HepG2 (cell line): ENCODE measurements at regions not wholly inside any gene's neighbourhood (a gene's known extent, or its start where the extent isn't known, plus 50 kb on each side); places are given as distances from the start of the nearest gene placed in this dataset.
A peak's percentile ranks its signal among the peaks of the same experiment; 100 is the strongest.

Source experiments
- ARID5B ChIP-seq: IDR thresholded peaks from 2 replicates; pipeline ENCODE4 v1.4.0; 2020; ENCODE audit warnings: mild to moderate bottlenecking, missing genetic modification reagents
- BHLHE40 ChIP-seq: IDR thresholded peaks from 2 replicates; pipeline ENCODE4 v1.6.1; 2011; ENCODE audit warnings: low read length, improper control_type of control experiment
- CAMTA2 ChIP-seq: sonication (generic); formaldehyde crosslinking; IDR thresholded peaks from 2 replicates; pipeline ENCODE4 v1.4.0; 2020; ENCODE audit warnings: mild to moderate bottlenecking, missing genetic modification reagents, borderline replicate concordance
- KDM2A ChIP-seq: sonication (generic); formaldehyde crosslinking; IDR thresholded peaks from 2 replicates; pipeline ENCODE4 v1.4.0; 2020; ENCODE audit warnings: low read depth, missing genetic modification reagents, borderline replicate concordance
- RARA ChIP-seq: IDR thresholded peaks from 2 replicates; pipeline ENCODE4 v1.6.1; 2016; ENCODE audit warnings: missing genetic modification reagents, missing compliant biosample characterization
- SNAI1 ChIP-seq: sonication (generic); formaldehyde crosslinking; IDR thresholded peaks from 2 replicates; pipeline ENCODE4 v1.5.0; 2020; ENCODE audit warnings: mild to moderate bottlenecking, missing genetic modification reagents, borderline replicate concordance
- SOX13 ChIP-seq, 3 experiments: fragments of 450-650 bp in 1 of 3; sonication (generic) in 1 of 3; formaldehyde crosslinking in 1 of 3; IDR thresholded peaks in 2 of 3; conservative IDR thresholded peaks in 1 of 3; 2 replicates each; pipeline versions ENCODE4 v1.5.0 to v1.6.1; 2016 to 2020; ENCODE audit warnings: antibody characterized with exemption in 1 of 3, mild to moderate bottlenecking in 1 of 3, missing compliant biosample characterization in 1 of 3, missing genetic modification reagents in 1 of 3, moderate library complexity in 1 of 3
- ZNF260 ChIP-seq: sonication (generic); formaldehyde crosslinking; IDR thresholded peaks from 2 replicates; pipeline ENCODE4 v1.4.0; 2020; ENCODE audit warnings: missing genetic modification reagents, low read depth, mild to moderate bottlenecking, borderline replicate concordance
- ZNF343 ChIP-seq: sonication (generic); formaldehyde crosslinking; IDR thresholded peaks from 2 replicates; pipeline ENCODE4 v1.4.0; 2020; ENCODE audit warnings: mild to moderate bottlenecking, missing genetic modification reagents
- ZNF460 ChIP-seq: sonication (generic); formaldehyde crosslinking; IDR thresholded peaks from 2 replicates; pipeline ENCODE4 v1.5.1; 2020; ENCODE audit warnings: missing genetic modification reagents, mild to moderate bottlenecking, borderline replicate concordance
- ZNF644 ChIP-seq: IDR thresholded peaks from 2 replicates; pipeline ENCODE4 v1.6.1; 2016; ENCODE audit warnings: low read depth
- ZNF770 ChIP-seq: sonication (generic); formaldehyde crosslinking; IDR thresholded peaks from 2 replicates; pipeline ENCODE4 v1.5.0; 2020; ENCODE audit warnings: mild to moderate bottlenecking, missing genetic modification reagents

GRCh38 chr3:187831125-187832051 is 86.1 kb upstream of the BCL6 start (continued):
- no peak for TF ChIP-seq ZNF770 (CRISPR knock-in tag)
- 0 out of 2 replicates have a peak, but pooled peaks have one; percentile 29 for TF ChIP-seq RARA (CRISPR knock-in tag)
- 0 out of 2 replicates have a peak, but pooled peaks have one; percentile 12 for TF ChIP-seq BHLHE40
- TF ChIP-seq ZNF460: no peak
- no peak for TF ChIP-seq SNAI1 (CRISPR knock-in tag)
- TF ChIP-seq ZNF644 (CRISPR knock-in tag): no peak
- no peak for TF ChIP-seq KDM2A
- no peak for TF ChIP-seq ZNF343 (CRISPR knock-in tag)
- TF ChIP-seq ARID5B (CRISPR knock-in tag): peak; percentile 59
- TF ChIP-seq CAMTA2 (CRISPR knock-in tag): no peak
- no peak for TF ChIP-seq SOX13 (IDR thresholded peaks at IDR 0.05)
- peak in 1 of 2 experiments; percentile 51; a peak in 2 of 4 replicates for TF ChIP-seq SOX13 (CRISPR knock-in tag; conservative IDR thresholded peaks at IDR 0.05 in 1 of 2, IDR thresholded peaks at IDR 0.05 in 1 of 2)
- TF ChIP-seq ZNF260 (CRISPR knock-in tag): no peak
